GM21717 (cell line): ENCODE measurements at regions not wholly inside any gene's neighbourhood (a gene's known extent, or its start where the extent isn't known, plus 50 kb on each side); places are given as distances from the start of the nearest gene placed in this dataset.
"Not testable (repeated sequence)": the region's sequence is repeated elsewhere in the genome, so short reads cannot be mapped to it uniquely, and the experiment has no call there.

Experiments
- ATAC-seq: cut with Tn5 transposase; IDR thresholded peaks from one replicate; pipeline ENCODE4 v1.9.1; 2021; ENCODE audit warnings: mild to moderate bottlenecking, moderate library complexity; ENCODE audit not compliant: unreplicated experiment

DNA sequence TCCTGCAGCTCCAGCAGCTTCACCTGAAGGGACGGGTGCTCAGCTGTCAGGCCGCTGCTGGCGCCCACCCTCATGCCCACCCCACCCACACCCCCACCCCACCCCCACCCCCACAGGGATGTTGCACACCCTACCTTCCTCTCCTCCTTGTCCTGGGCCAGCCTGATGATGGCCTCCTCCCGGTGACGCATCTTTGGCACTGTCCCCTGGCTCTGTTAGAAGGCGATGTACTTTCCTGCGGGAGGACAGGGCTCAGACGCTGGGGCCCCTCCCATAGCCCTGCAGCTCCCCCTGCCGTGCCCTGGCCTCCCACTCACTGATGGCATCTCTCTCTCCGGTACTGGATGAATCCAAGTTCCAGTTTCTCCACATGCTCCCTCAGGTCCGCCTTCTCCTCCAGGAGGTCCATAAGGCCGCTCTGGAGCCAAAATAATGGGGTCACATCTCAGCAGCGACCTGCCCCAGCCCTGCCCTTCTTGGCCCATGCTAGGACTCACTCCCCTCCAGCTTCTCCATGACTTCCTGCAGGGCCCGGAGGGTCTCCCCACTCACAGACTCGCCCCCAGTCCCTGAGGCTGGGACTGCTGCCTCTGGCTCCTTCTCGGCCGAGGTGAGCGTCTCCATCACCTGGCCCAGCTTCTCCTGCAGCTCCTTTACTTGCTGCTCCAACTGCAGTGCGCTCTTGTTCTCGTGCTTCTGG lies 55.2 kb downstream of the GOLGA8B start:
- ATAC-seq, result not testable (repeated sequence)

- not testable (repeated sequence) for ATAC-seq
These were observed 55.8 kb downstream of the GOLGA8B start for GRCh38 chr15:34527641-34528040.

- ATAC-seq, result not testable (repeated sequence)
These were observed 59.6 kb downstream of the GOLGA8B start for GRCh38 chr15:34523849-34524248.

DNA sequence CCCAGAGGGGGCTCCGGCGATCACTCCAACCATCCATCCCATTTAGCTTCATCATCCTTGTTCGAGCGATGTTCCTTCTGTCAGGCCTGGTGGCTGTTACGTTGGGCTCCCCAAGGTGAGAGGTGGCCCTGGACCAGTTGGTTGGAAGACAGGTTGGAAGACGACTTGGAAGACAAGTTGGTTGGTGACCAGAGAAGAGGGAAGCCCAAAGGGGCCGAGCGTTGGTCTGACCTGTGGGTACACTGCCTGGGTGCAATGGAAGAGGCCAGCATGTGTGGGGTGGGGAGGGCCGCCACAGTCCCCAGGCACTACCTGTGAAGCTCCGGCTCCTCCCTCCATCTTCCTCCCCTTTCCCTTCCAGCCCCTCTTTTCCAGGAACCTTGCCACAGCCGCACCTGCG lies 60.9 kb downstream of the GOLGA8B start:
- ATAC-seq, result not testable (repeated sequence)

GRCh38 chr15:34521802-34522485 lies 61.5 kb downstream of the GOLGA8B start:
- not testable (repeated sequence) for ATAC-seq

GRCh38 chr15:34520566-34520965 lies 62.9 kb downstream of the GOLGA8B start:
- no peak for ATAC-seq

- ATAC-seq, result not testable (repeated sequence)
These were observed 63.4 kb downstream of the GOLGA8B start for GRCh38 chr15:34520010-34520409.

GRCh38 chr15:34514251-34514670 lies 69.2 kb downstream of the GOLGA8B start:
- ATAC-seq, result peak; percentile 54

GRCh38 chr15:34512628-34513027 lies 70.8 kb downstream of the GOLGA8B start:
- ATAC-seq, result no peak

DNA sequence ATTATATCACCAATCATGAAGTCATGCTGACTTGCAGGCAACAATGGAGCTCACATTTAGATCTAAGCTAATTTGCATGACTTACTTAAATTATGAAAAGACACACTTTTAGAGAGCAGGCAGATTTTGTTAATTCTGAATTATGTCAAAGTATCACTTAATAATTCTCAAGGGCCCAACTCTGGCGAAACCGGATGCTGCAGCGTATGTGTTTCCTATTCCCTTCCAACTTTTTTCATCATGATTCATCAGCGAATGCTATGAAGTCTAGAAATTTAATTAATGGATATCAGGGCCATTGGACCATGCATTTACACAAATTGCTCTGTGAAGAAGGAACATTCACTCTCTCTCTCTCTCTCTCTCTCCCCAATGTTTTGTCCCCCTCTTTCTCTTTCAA lies 63.5 kb upstream of the GOLGA8A start:
- no peak for ATAC-seq

DNA sequence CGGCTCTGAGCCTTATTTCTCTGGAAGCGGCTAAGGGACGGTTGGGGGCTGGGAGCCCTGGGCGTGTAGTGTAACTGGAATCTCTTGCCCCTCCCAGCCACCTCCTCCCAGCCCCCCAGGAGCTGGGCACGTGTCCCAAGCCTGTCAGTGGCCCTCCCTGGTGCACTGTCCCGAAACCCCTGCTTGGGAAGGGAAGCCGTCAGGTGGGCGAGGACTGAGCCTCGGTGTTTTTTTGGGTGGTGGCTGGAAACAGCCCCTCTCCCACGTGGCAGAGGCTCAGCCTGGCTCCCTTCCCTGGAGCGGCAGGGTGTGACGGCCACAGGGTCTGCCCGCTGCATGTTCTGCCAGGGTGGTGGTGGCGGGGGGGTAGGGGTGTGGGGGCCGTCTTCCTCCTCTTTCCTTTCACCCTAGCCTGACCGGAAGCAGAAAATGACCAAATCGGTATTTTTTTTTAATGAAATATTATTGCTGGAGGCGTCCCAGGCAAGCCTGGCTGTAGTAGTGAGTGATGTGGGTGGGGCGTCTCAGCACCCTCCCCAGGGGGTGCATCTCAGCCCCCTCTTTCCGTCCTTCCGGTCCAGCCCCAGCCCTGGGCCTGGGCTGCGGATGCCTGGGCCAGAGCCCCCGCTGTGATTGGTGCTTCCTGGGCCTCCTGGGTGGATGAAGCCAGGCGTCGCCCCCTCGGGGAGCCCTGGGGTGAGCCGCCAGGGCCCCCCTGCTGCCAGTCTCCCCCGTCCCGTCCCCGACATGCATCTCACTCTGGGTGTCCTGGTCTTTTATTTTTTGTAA lies 58.8 kb upstream of the GOLGA8A start:
- ATAC-seq, result no peak

- ATAC-seq, result not testable (repeated sequence)
These were observed 58.1 kb upstream of the GOLGA8A start for GRCh38 chr15:34495707-34496106.

DNA sequence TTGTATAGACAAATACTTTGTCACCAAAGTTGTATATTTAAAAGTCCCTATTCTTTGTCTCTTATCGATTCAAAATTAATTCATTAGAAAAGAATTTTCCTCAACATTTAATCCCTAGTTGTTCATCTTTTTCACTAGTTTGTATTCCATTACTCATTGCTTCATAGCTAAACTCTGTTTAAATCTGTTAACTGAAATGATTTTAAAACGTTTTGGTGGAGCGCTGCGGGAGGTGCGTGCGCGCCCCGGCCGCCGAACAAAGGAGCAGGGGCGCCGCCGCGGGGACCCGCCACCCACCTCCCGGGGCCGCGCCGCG lies 56.4 kb upstream of the GOLGA8A start:
- no peak for ATAC-seq

GRCh38 chr15:34493001-34493400 lies 55.4 kb upstream of the GOLGA8A start:
- ATAC-seq, result no peak

- ATAC-seq, result not testable (repeated sequence)
These were observed 53.9 kb upstream of the GOLGA8A start for GRCh38 chr15:34491488-34491887.

DNA sequence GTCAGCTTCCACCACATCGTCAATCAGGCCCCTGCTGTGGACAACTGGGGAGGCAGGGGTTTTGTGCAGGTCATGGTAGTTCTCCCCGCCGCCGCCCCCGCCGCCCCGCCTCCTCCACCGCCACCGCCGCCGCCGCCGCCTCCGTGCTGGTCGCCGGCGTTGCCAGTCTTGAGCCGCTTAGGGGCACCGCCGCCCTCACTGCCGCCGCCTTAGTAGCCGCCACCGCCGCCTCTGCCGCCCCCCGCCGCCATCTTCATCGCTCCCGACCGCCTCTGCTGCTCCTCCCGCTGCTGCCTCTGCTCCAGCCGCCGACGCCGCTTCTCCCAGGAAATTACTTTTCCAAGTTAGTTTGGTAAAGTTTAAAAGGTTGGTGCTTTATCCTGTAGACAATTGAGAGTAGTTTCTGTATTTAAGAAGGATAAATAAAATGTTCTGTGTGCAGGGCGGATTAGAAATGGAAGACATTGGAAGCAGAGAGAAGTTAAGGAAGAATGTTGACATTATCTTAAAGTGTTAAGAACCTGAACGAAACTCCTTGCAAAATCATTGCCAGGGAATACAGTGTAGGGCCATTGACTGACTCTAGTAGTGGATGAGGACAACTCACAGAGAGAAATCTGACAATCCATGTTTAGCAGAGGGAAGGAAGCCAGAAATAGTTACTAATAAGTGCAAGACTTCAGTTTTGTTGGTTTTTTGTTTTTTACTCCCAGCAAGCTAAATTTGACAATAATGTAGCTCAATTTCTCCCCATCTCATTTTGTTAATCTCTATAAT lies 53.0 kb upstream of the GOLGA8A start:
- no peak for ATAC-seq

GRCh38 chr15:34488973-34489959 lies 51.7 kb upstream of the GOLGA8A start:
- ATAC-seq, result not testable (repeated sequence)
